ENCODE measurements at regions not wholly inside any gene's neighbourhood (a gene's known extent, or its start where the extent isn't known, plus 50 kb on each side); places are given as distances from the start of the nearest gene placed in this dataset.

DNA sequence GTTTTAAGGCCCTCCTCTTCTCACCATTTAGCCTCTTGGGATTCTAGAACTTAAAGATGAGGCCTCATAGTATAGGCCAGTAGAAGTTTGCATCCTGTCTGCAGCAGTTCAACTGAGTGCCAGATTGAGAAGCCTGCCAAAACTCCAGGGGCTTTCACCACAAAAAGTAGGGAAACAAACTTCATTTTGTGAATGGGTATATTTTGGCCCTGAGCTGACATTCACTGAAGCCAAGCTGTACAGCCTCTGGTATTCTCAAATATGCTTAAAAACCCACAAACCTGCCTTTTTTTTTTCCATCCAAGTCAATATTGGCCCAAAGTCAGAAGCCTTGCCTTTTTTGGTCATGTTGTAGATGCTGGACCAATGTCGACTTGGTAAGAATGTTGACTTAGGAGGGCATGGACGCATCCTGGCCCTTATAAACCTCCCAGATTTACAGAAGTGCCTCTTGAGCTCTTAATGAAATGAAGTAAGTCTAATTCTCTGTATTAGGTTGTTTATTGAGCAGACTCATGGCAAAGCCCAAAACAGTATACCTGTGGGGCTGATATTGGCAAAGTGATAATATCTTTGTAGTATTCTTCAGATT lies 337.5 kb downstream of the CHRM3 start:
- no peak for TF ChIP-seq POLR2AphosphoS5 (IDR thresholded peaks at IDR 0.05; ENCODE audit: borderline replicate concordance, low read depth, low read length)
- no peak for TF ChIP-seq EZH2 (IDR thresholded peaks at IDR 0.05)
- no peak for TF ChIP-seq FOXP2 (optimal IDR thresholded peaks at IDR 0.05; ENCODE audit: control extremely low read depth, extremely low read length, insufficient read depth)

All from SK-N-MC (cell line).